Stimulated activated CD4-positive, alpha-beta T cell treated with anti-CD3 and anti-CD28 coated beads, Interleukin-12 subunit alpha, Interleukin-12 subunit beta, amount 100 ng/mL, for 4 hours (primary cell): ENCODE measurements at regions not wholly inside any gene's neighbourhood (a gene's known extent, or its start where the extent isn't known, plus 50 kb on each side); places are given as distances from the start of the nearest gene placed in this dataset.
"Not testable (repeated sequence)": the region's sequence is repeated elsewhere in the genome, so short reads cannot be mapped to it uniquely, and the experiment has no call there.

ENCODE experiments used
- DNase-seq: peaks from one replicate; pipeline ENCODE4 v3.0.0-alpha.2; 2020

GRCh38 chr7:76839214-76839613 lies 192.9 kb downstream of the SPDYE17 start:
- not testable (repeated sequence) for DNase-seq

DNA sequence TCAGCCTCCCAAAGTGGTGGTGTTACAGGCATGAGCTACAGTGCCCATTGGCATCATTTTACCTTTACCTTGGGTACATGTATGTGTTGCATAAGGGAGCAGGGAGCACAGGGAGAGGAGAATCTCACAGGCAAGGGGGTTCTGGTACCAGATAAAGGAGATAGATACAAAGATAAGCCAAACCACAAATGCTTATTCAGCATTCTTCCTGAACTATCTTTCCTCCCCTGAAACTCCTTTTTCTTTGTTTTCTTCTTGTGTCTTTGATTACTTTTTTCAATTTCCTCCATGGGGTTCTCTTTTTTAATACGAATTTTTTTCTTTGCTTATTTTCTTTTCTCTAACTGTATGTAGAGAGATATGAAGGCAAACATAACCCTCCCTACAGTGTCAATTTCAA lies 193.8 kb downstream of the SPDYE17 start:
- not testable (repeated sequence) for DNase-seq

GRCh38 chr7:76829233-76829632 lies 202.2 kb upstream of the POMZP3 start:
- not testable (repeated sequence) for DNase-seq

GRCh38 chr7:76826181-76826580 lies 199.1 kb upstream of the POMZP3 start:
- DNase-seq, result not testable (repeated sequence)

- not testable (repeated sequence) for DNase-seq
Measured at GRCh38 chr7:76809856-76810255, 182.8 kb upstream of the POMZP3 start.

DNA sequence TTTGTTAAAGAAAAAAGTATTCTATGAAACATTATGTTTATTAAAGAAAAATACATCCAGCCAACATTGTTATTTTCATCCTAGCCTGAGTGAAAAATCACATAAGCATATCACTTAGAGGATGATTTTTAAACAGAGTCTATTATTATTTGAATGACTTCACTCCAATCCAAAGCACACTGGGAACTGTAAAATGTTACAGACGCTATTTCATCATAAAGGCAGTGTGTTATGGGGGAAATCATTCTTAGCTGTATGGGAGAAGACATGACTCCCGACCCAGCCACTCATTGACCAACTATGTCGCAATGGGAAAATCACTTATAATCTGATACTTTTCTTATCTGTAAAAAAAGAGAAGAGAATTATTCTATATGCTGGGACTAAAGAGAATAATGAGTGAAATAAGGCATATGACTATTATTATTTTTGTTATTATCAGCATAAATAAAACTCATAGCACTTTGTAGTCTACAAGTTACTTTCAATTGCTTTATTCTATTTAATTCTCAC lies 180.6 kb upstream of the POMZP3 start:
- not testable (repeated sequence) for DNase-seq

DNA sequence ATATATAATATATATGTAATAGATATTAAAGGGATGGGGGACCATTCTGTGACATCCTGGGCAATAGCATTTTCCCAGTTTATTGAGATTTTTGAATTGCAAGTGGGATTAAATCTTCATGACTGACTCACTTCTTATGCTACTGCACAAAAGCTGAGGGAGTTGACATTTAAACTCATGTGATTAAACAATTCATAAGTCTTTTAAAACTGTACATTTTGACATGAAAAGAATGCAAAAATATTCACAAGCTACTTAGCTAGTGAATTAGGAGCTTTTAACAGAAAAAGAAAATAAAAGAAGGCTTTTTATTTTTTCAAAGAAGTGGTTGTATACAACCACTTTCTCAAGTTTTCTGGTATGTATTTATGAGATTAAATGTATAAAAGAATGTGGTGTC lies 179.4 kb upstream of the POMZP3 start:
- DNase-seq, result not testable (repeated sequence)

DNA sequence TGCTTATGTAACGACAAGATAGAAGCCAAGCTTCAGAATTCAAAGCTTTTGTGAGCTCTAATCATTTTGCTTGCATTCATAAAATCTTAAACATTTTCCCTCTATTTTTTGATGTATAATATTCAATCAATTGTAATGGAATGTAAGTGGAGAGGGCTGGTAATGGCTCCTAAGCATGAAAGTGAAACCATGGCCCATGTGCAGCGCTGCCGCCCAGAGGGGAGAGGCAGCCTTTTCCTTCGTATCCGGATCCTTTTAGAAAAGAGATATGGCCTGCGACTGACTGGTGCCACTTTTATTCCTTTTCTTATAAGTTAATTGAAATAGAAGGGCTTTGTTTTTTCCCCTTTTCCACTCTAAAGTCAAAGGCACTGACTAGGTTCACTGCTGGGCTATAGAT lies 178.9 kb upstream of the POMZP3 start:
- not testable (repeated sequence) for DNase-seq

- DNase-seq, result not testable (repeated sequence)
Measured at GRCh38 chr7:76805262-76805661, 178.2 kb upstream of the POMZP3 start.

GRCh38 chr7:76797639-76798038 lies 170.6 kb upstream of the POMZP3 start:
- not testable (repeated sequence) for DNase-seq

GRCh38 chr7:76780693-76781092 lies 153.6 kb upstream of the POMZP3 start:
- not testable (repeated sequence) for DNase-seq

DNA sequence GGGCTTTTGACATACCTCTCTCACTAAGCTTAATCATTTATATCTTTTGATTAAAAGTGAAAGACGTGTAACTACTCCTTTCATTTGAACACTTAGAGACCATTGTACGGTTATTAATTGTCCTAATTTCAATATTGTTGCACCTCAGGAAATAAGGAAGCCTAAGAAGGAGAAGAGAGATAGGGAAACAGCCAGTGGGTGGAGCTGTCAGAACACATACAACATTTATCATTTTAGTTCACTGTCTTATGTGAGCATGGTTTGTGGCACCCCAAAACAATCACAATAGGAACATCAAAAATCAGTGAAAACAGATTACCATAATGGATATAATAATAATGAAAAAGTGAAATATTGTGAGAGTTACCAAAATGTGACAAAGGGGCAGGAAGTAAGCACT lies 147.2 kb upstream of the POMZP3 start:
- DNase-seq, result not testable (repeated sequence)

GRCh38 chr7:76771980-76772379 lies 144.9 kb upstream of the POMZP3 start:
- not testable (repeated sequence) for DNase-seq

GRCh38 chr7:76763977-76764376 lies 136.9 kb upstream of the POMZP3 start:
- not testable (repeated sequence) for DNase-seq

- not testable (repeated sequence) for DNase-seq
Measured at GRCh38 chr7:76760546-76761220, 133.6 kb upstream of the POMZP3 start.

DNA sequence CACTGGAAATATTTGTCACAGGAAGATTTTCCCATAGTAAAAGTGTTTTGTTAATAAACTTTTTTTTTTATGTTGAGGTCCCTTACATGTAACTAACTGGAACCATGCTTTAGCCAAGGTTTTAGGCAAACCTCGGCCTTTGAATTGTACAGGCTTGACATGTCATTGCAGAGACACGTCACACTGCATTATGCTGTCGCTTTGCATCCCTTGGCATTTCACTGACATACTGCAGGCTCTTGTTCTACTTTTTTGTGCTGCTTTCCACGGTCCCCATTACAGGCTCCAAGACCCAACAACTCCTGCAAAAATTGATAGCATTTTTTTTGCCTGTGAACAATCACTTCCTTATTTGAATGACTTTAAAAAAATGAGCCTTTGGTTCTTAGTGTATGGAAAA lies 112.5 kb upstream of the POMZP3 start:
- DNase-seq, result not testable (repeated sequence)

DNA sequence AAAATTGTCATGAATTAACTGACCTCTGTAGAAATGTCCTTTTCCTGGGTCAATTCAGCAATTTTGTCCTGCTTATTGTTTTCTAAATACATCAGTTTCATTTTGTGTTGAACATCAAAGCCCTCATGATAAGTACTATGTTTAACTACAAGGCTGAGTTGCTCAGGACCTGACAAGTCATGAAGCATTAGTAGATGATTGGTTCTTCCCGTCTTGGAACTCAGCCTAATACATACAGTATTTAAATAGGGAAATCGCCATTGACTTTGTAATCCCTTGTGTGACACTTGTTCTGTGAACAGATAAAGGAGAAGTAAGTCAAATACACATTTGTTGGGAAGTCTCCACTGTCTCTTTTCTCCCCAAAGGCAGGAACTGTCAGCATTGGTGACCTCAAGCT lies 109.6 kb upstream of the POMZP3 start:
- not testable (repeated sequence) for DNase-seq

- not testable (repeated sequence) for DNase-seq
Measured at GRCh38 chr7:76736091-76736490, 109.0 kb upstream of the POMZP3 start.

DNA sequence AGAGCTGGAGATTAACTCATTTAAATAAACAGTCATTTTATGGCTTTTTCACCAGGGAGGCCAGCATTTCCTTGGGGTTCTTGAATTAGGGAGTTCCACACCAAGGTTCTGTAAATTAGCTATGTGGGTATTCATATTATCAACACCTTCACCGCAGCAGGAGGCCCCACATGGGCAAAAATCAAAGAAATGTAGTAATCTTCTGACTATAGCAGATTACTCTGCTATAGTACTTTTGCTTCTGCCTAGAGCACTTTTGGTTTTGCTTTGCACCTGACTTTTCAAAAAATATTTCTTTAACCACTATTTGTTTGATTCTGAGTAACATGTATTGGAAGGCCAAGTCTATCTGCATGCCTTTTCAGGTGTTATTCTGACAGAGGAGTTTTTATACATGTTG lies 108.6 kb upstream of the POMZP3 start:
- DNase-seq, result not testable (repeated sequence)

DNA sequence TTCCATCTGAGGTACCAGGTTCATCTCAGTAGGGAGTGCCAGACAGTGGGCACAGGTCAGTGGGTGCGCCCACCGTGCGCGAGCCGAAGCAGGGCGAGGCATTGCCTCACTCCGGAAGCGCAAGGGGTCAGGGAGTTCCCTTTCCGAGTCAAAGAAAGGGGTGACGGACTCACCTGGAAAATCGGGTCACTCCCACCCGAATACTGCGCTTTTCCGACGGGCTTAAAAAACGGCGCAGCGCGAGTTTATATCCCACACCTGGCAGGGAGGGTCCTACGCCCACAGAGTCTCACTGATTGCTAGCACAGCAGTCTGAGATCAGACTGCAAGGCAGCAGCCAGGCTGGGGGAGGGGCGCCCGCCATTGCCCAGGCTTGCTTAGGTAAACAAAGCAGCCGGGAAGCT lies 101.5 kb upstream of the POMZP3 start:
- not testable (repeated sequence) for DNase-seq

DNA sequence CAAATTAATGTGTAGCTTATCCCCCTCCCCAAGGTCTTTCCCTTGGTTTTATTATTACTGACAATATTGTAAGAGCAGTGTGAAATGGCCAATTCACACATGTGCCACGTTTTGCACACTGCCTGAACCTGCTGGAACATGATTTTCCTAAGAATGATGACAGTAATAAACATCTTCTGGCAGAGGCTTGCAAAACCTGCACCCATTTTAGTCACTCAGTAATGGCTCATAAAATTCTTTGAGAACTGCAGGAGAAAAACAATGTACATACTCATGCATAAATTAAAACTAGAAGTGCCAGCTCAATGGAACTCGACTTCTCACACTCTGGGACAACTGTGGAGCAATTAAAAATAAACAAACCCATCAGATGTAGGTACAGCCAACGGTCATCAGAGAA lies 96.8 kb upstream of the POMZP3 start:
- not testable (repeated sequence) for DNase-seq

DNA sequence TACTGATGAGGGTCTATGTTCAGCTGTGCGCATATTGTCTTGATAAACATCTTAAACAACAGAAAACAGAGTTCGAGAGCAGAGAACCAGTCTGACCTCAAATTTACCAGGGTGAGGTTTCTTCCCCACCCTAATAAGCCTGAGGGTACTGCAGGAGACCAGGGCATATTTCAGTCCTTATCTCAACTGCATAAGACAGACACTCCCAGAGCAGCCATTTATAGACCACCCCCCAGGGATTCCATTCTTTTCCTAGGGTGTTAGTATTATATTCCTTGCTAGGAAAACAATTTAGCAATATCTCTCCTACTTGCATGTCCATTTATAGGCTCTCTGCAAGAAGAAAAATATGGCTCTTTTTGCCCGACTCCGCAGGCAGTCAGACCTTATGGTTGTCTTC lies 89.5 kb upstream of the POMZP3 start:
- not testable (repeated sequence) for DNase-seq

DNA sequence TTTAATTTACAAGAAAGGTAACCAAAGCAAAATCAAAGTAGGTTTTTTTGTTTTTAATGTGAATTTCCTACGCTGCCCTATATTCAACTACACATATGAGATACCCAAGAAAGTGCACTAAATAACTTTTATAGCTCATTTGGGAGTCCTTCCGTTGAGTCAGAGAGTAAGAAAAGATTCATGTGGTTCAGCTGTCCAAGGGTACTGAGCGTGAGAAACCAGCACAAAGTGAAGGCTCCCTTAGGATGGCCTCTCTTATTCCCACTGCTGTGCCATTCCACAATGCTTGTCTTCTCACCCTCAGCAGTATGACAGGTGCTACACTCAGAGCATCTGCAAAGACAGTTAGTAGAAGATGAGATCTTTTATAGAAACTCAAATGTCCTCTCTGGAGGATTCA lies 85.8 kb upstream of the POMZP3 start:
- not testable (repeated sequence) for DNase-seq

DNA sequence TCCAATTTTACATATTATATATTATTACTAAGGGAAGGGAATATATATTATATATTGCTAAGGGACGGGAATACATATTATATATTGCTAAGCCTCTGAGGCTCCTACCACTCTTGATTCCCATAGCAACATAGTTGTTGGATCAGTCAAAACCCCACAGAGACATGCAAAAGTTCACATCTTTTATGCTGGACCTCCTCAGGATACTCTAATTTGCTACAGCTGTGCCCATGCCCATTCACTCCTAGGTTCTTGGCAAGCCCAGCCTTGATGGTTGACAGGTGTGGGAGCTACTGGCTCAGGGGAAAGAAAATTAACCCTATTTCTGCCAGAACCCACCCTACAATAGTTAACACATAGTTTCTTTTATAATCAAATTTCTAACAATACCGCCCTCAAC lies 84.6 kb upstream of the POMZP3 start:
- not testable (repeated sequence) for DNase-seq

GRCh38 chr7:76709703-76710102 lies 82.6 kb upstream of the POMZP3 start:
- not testable (repeated sequence) for DNase-seq
